H1 (cell line): ENCODE measurements at regions not wholly inside any gene's neighbourhood (a gene's known extent, or its start where the extent isn't known, plus 50 kb on each side); places are given as distances from the start of the nearest gene placed in this dataset.

Experiments
- EP300 ChIP-seq, 2 experiments: IDR thresholded peaks; 1 replicate in 1 of 2; 2 replicates in 1 of 2; pipeline ENCODE4 v1.6.1; 2011 to 2012; ENCODE audit warnings: low read depth in 2 of 2, low read length in 2 of 2, mild to moderate bottlenecking in 2 of 2, borderline replicate concordance in 1 of 2, inconsistent platforms in 1 of 2, moderate library complexity in 1 of 2
- FOSL1 ChIP-seq: IDR thresholded peaks from 2 replicates; pipeline ENCODE4 v1.6.1; 2011; ENCODE audit warnings: mild to moderate bottlenecking, low read depth, low read length, moderate library complexity; ENCODE audit not compliant: insufficient read depth
- RNF2 ChIP-seq: fragments of 200-900, 300-1000 bp; sonication (generic); IDR thresholded peaks from 2 replicates; pipeline ENCODE4 v1.7.1; 2016; ENCODE audit warnings: borderline replicate concordance, low read depth, mild to moderate bottlenecking, antibody characterized with exemption, low read length; ENCODE audit not compliant: poor library complexity, severe bottlenecking; ENCODE audit errors: missing control alignments
- TBP ChIP-seq: IDR thresholded peaks from 2 replicates; pipeline ENCODE4 v1.6.1; 2011; ENCODE audit warnings: low read depth, low read length, improper control_type of control experiment

DNA sequence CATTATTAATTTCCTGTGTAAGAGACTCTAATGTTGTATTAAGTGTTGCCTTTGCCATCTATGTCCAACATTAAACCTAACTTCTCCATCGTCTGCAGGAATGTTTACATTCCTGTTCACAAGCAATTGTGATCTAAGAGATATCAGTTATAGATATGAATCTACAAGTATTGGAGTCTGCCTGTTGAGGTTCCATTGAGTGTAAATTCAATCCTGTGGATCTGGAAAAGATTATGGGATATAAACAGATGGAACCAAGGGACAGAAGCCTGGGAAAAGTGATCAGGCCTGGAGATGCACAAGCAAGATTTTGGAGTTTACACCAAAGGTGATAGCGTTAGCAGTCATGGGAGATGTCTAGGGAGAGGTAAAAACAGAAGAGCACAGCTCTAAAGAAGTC lies 135.5 kb downstream of the LSMEM1 start (continued):
- TF ChIP-seq RNF2 (no peak), EP300 (IDR thresholded peaks at IDR 0.05; ENCODE audit: borderline replicate concordance in 1 of 2, low read depth in 2 of 2, low read length in 2 of 2) (no peak), FOSL1 (no peak), TBP (no peak)
- TF ChIP-seq, all 59 proteins: peak for 0
